Activated B cell treated with CpG ODN at 0.5 μM for 24 hours (primary cell): ENCODE measurements at regions not wholly inside any gene's neighbourhood (a gene's known extent, or its start where the extent isn't known, plus 50 kb on each side); places are given as distances from the start of the nearest gene placed in this dataset.

ENCODE experiments used
- ATAC-seq: fragments of 200-7000 bp; cut with Tn5 transposase; one replicate; pipeline ENCODE4 v1.10.0; 2021; ENCODE audit warnings: low read depth, mild to moderate bottlenecking, moderate library complexity
- CTCF ChIA-PET: fragments of 350-600 bp; sonication (Branson Sonifier 250); formaldehyde crosslinking; loops from one replicate; lab custom pipeline; 2021; ENCODE audit warnings: antibody characterized with exemption; lab: Charles Lee
- POLR2A ChIA-PET: fragments of 350-600 bp; sonication (Branson Sonifier 250); formaldehyde crosslinking; loops from one replicate; lab custom pipeline; 2021; ENCODE audit warnings: antibody characterized with exemption; lab: Charles Lee
- DNase-seq: peaks from one replicate; pipeline ENCODE4 v3.0.0; 2022
- H3K27ac Mint-ChIP-seq: one replicate; pipeline ENCODE4 v1.8.0; 2020; ENCODE audit warnings: mixed read lengths
- H3K27me3 Mint-ChIP-seq: one replicate; pipeline ENCODE4 v1.8.0; 2021; ENCODE audit warnings: mixed read lengths
- H3K36me3 Mint-ChIP-seq: one replicate; pipeline ENCODE4 v1.8.0; 2021; ENCODE audit warnings: low read depth, mixed read lengths
- H3K4me1 Mint-ChIP-seq: one replicate; pipeline ENCODE4 v1.8.0; 2021; ENCODE audit warnings: mixed read lengths
- H3K4me3 Mint-ChIP-seq: one replicate; pipeline ENCODE4 v1.8.0; 2020; ENCODE audit warnings: mild to moderate bottlenecking, mixed read lengths
- H3K9me3 Mint-ChIP-seq: one replicate; pipeline ENCODE4 v1.8.0; 2020; ENCODE audit warnings: mixed read lengths
- intact Hi-C: fragments of 100-400 bp; cut with micrococcal nuclease; formaldehyde crosslinking; loops from one replicate; pipeline ENCODE4 v1.15.1; 2024
- TF ChIP-seq, protein P1 (sequence below): fragments of 200-600 bp; IDR thresholded peaks from one replicate; pipeline ENCODE4 v1.8.0; 2022; ENCODE audit warnings: antibody characterized with exemption, mild to moderate bottlenecking

DNA sequence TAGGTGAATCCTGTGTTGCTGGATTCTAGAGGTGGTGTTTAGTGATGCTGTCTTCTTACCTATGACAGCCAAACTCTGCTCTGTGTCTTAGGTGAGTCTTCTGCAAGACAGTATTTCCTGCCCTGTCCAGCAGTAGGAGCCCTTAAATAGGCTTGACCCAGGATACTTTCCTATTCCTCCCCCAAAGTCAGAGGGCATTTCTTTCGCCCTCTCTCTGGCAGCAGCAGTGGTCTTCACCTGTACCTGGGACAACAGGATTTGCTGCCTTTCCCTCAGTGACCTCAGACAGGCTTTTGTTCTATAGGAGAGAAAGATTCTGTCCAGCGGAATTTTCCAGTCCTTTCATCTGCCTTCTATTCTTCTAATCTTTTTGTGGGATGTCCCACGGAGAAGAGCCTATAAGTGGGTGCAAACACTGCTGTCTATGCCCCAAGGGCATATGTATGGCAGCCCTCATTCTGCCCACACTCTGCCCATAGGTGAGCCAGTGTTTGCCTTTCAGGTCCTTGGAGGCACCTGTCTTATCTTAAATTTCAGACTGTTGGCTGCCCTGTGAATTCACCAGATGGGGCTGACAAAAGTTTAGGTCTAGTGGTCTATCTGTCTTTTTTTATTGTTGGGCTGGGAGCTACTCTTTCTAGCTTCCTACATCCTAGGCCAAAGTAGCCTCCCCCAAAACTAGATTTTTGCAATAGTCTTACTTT is 177.3 kb upstream of the SPOPL start:
- ChIA-PET CTCF (no interaction called here), POLR2A (no interaction called here)
- no peaks in the 10 kb centered on the region for H3K27me3 Mint-ChIP-seq

DNA sequence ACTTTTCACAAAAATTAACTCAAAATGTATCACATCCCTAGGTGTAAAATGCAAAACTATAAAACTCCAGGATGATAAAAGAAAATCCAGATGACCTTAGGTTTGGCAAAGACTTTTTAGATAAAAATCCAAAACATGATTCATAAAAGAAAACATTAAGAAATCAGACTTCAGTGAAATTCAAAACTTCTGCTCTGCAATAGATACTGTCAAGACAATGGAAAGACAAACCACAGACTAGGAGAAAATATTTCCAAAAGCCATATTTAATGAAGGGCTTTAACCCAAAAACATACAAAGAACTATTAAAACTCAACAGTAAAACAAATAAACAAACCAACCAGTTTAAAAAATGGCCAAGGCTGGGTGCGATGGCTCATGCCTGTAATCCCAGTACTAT is 173.6 kb upstream of the SPOPL start:
- no peak for DNase-seq
- ATAC-seq = no peak
- Mint-ChIP-seq H3K4me1 (no peaks in the 10 kb centered on the region), H3K4me3 (no peak overlapping the region), H3K9me3 (no peaks in the 10 kb centered on the region), H3K36me3 (no peaks in the 10 kb centered on the region), H3K27me3 (no peaks in the 10 kb centered on the region), H3K27ac (no peak overlapping the region)
- ChIA-PET POLR2A (no interaction called here), CTCF (no interaction called here)
- intact Hi-C loops = no loop called here
- TF ChIP-seq, protein P1, sequence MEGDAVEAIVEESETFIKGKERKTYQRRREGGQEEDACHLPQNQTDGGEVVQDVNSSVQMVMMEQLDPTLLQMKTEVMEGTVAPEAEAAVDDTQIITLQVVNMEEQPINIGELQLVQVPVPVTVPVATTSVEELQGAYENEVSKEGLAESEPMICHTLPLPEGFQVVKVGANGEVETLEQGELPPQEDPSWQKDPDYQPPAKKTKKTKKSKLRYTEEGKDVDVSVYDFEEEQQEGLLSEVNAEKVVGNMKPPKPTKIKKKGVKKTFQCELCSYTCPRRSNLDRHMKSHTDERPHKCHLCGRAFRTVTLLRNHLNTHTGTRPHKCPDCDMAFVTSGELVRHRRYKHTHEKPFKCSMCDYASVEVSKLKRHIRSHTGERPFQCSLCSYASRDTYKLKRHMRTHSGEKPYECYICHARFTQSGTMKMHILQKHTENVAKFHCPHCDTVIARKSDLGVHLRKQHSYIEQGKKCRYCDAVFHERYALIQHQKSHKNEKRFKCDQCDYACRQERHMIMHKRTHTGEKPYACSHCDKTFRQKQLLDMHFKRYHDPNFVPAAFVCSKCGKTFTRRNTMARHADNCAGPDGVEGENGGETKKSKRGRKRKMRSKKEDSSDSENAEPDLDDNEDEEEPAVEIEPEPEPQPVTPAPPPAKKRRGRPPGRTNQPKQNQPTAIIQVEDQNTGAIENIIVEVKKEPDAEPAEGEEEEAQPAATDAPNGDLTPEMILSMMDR = no peak

More for the DNA sequence above, 177.3 kb upstream of the SPOPL start:
- TF ChIP-seq, protein P1 = no peak
- intact Hi-C loops = no loop called here
- Mint-ChIP-seq H3K4me3 (no peak overlapping the region), H3K36me3 (no peaks in the 10 kb centered on the region), H3K4me1 (no peaks in the 10 kb centered on the region), H3K27ac (no peak overlapping the region), H3K9me3 (no peaks in the 10 kb centered on the region)
- DNase-seq (no peak), ATAC-seq (no peak)

- ATAC-seq (no peak), DNase-seq (no peak)
- intact Hi-C loops = no loop called here
- CTCF ChIA-PET = no interaction called here
- Mint-ChIP-seq H3K4me3 (no peak overlapping the region), H3K4me1 (no peaks in the 10 kb centered on the region), H3K9me3 (no peaks in the 10 kb centered on the region), H3K36me3 (no peaks in the 10 kb centered on the region), H3K27ac (no peak overlapping the region), H3K27me3 (no peaks in the 10 kb centered on the region)
- TF ChIP-seq, protein P1 = no peak
- POLR2A ChIA-PET = no interaction called here
These were observed 172.4 kb upstream of the SPOPL start for GRCh38 chr2:138329162-138329561.

DNA sequence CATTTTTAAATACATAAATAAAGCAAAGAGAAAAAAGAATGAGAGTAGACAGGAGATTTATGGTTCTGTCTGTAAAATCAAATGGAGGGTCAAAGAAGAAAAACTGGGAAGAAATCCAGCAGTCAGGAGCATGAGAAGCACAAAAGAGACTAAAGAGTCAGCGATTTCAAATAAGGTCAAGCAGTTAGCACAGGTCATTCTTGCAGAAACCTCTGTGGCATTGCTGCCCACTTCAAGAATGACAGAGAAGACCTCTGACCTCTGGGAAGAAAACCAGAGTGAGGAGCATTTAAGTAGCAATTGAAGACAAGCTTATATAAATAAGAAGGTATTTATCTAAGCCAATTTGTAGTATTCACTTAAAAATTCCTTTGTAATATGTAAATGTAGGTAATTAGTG is 172.0 kb upstream of the SPOPL start:
- no peaks in the 10 kb centered on the region for H3K4me1 Mint-ChIP-seq
- H3K27ac Mint-ChIP-seq = no peak overlapping the region
- H3K27me3 Mint-ChIP-seq = no peaks in the 10 kb centered on the region
- no peaks in the 10 kb centered on the region for H3K36me3 Mint-ChIP-seq
- intact Hi-C loops = no loop called here
- H3K4me3 Mint-ChIP-seq = no peak overlapping the region
- TF ChIP-seq, protein P1 = no peak
- DNase-seq (no peak), ATAC-seq (no peak)
- CTCF ChIA-PET = no interaction called here
- no peaks in the 10 kb centered on the region for H3K9me3 Mint-ChIP-seq
- POLR2A ChIA-PET = no interaction called here

DNA sequence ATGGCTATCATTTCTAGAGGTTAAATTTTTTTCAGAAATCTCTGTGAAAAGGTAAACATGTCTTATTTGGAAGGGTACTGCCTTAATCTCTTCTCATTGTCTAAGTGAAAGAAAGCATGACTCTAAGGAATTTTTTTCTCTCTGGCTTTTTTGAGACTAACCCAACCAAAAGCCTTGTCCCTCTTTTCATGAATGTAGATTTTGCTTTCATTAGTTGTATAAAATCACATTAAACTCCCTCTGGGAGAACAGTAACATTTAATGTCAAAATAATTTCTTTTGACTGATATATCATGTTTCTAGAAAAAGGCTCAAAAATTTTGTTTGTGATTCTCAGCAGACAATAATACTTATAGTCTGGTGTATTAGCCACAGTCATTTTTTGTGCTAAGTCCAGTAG is 168.4 kb upstream of the SPOPL start:
- H3K4me1 Mint-ChIP-seq = no peaks in the 10 kb centered on the region
- no peak overlapping the region for H3K4me3 Mint-ChIP-seq

More for the DNA sequence above, 168.4 kb upstream of the SPOPL start:
- intact Hi-C loops = no loop called here
- ATAC-seq (no peak), DNase-seq (no peak)
- no peaks in the 10 kb centered on the region for H3K36me3 Mint-ChIP-seq
- ChIA-PET CTCF (no interaction called here), POLR2A (no interaction called here)
- no peaks in the 10 kb centered on the region for H3K9me3 Mint-ChIP-seq
- H3K27ac Mint-ChIP-seq = no peak overlapping the region
- TF ChIP-seq, protein P1 = no peak
- no peaks in the 10 kb centered on the region for H3K27me3 Mint-ChIP-seq
